H9 (cell line): ENCODE measurements at regions not wholly inside any gene's neighbourhood (a gene's known extent, or its start where the extent isn't known, plus 50 kb on each side); places are given as distances from the start of the nearest gene placed in this dataset.
A peak's percentile ranks its signal among the peaks of the same experiment; 100 is the strongest.

Experiments used
- DNase-seq: peaks from one replicate; pipeline ENCODE4 v3.0.0-alpha.2; 2017
- H2AFZ ChIP-seq: one replicate; pipeline ENCODE4 v1.6.1; 2013; ENCODE audit warnings: mild to moderate bottlenecking, low read length, control low read depth, moderate library complexity
- H2AK5ac ChIP-seq: 2 replicates; pipeline ENCODE4 v1.6.1; 2013; ENCODE audit warnings: low read length, control low read depth, mixed read lengths; ENCODE audit not compliant: insufficient read length
- H2BK120ac ChIP-seq: one replicate; pipeline ENCODE4 v1.6.1; 2013; ENCODE audit warnings: low read depth, mild to moderate bottlenecking, low read length, control low read depth, inconsistent platforms; ENCODE audit not compliant: poor library complexity, severe bottlenecking
- H2BK12ac ChIP-seq: 2 replicates; pipeline ENCODE4 v1.6.1; 2013; ENCODE audit warnings: low read length, control low read depth, mixed read lengths, low read depth; ENCODE audit not compliant: insufficient read length
- H2BK15ac ChIP-seq: 2 replicates; pipeline ENCODE4 v1.6.1; 2013; ENCODE audit warnings: low read depth, low read length, control low read depth
- H2BK20ac ChIP-seq: one replicate; pipeline ENCODE4 v1.6.1; 2013; ENCODE audit warnings: low read depth, mild to moderate bottlenecking, low read length, control low read depth, inconsistent platforms; ENCODE audit not compliant: poor library complexity, severe bottlenecking
- H2BK5ac ChIP-seq: 2 replicates; pipeline ENCODE4 v1.6.1; 2013; ENCODE audit warnings: low read length, control low read depth, mixed read lengths; ENCODE audit not compliant: insufficient read length
- H3K14ac ChIP-seq: 2 replicates; pipeline ENCODE4 v1.6.1; 2013; ENCODE audit warnings: low read length, control low read depth; ENCODE audit not compliant: insufficient read depth
- H3K18ac ChIP-seq: 2 replicates; pipeline ENCODE4 v1.6.1; 2013; ENCODE audit warnings: low read depth, mild to moderate bottlenecking, mixed read lengths, low read length, control low read depth; ENCODE audit not compliant: insufficient read length
- H3K23ac ChIP-seq: 2 replicates; pipeline ENCODE4 v1.6.1; 2013; ENCODE audit warnings: low read length, control low read depth, mixed read lengths, low read depth; ENCODE audit not compliant: insufficient read length
- H3K23me2 ChIP-seq: 2 replicates; pipeline ENCODE4 v1.6.1; 2013; ENCODE audit warnings: low read depth, mild to moderate bottlenecking, mixed read lengths, low read length, control low read depth; ENCODE audit not compliant: insufficient read length, poor library complexity, severe bottlenecking
- H3K27ac ChIP-seq: 2 replicates; pipeline ENCODE4 v1.5.1; 2013; ENCODE audit warnings: low read length, control low read depth, mixed read lengths, low read depth; ENCODE audit not compliant: insufficient read length
- H3K27me3 ChIP-seq: 2 replicates; pipeline ENCODE4 v1.6.1; 2013; ENCODE audit warnings: low read length, control low read depth, inconsistent platforms; ENCODE audit not compliant: insufficient read depth
- H3K4ac ChIP-seq: 2 replicates; pipeline ENCODE4 v1.6.1; 2013; ENCODE audit warnings: low read depth, mild to moderate bottlenecking, control low read depth, inconsistent platforms, low read length, moderate library complexity
- H3K4me1 ChIP-seq: 2 replicates; pipeline ENCODE4 v1.6.1; 2013; ENCODE audit warnings: low read length, control low read depth, inconsistent platforms; ENCODE audit not compliant: insufficient read depth
- H3K4me2 ChIP-seq: 2 replicates; pipeline ENCODE4 v1.6.1; 2013; ENCODE audit warnings: low read length, control low read depth, mixed read lengths; ENCODE audit not compliant: insufficient read length, insufficient read depth
- H3K56ac ChIP-seq: 2 replicates; pipeline ENCODE4 v1.6.1; 2013; ENCODE audit warnings: low read depth, mild to moderate bottlenecking, mixed read lengths, low read length, control low read depth; ENCODE audit not compliant: insufficient read length
- H3K79me1 ChIP-seq: 2 replicates; pipeline ENCODE4 v1.6.1; 2013; ENCODE audit warnings: low read depth, mild to moderate bottlenecking, moderate library complexity, low read length, control low read depth, inconsistent platforms; ENCODE audit not compliant: insufficient read depth, poor library complexity, severe bottlenecking
- H3K79me2 ChIP-seq: 2 replicates; pipeline ENCODE4 v1.6.1; 2013; ENCODE audit warnings: low read length, control low read depth, inconsistent platforms; ENCODE audit not compliant: insufficient read depth
- H3K9ac ChIP-seq: 2 replicates; pipeline ENCODE4 v1.6.1; 2013; ENCODE audit warnings: low read length, control low read depth, mixed read lengths; ENCODE audit not compliant: insufficient read length; ENCODE audit errors: extremely low read depth
- H3K9me3 ChIP-seq: one replicate; pipeline ENCODE4 v1.6.1; 2013; ENCODE audit warnings: low read depth, low read length, inconsistent platforms; ENCODE audit not compliant: control insufficient read depth
- H3T11ph ChIP-seq: one replicate; pipeline ENCODE4 v1.6.1; 2013; ENCODE audit warnings: mild to moderate bottlenecking, low read length, control low read depth, inconsistent platforms
- H4K20me1 ChIP-seq: one replicate; pipeline ENCODE4 v1.6.1; 2013; ENCODE audit not compliant: control insufficient read depth, insufficient read length, insufficient read depth
- H4K5ac ChIP-seq: 2 replicates; pipeline ENCODE4 v1.6.1; 2013; ENCODE audit warnings: low read depth, mild to moderate bottlenecking, mixed read lengths, low read length, control low read depth; ENCODE audit not compliant: insufficient read length
- H4K8ac ChIP-seq: replicated peaks from 2 replicates; pipeline ENCODE4 v1.6.1; 2013; ENCODE audit warnings: low read length, control low read depth, mixed read lengths, low read depth; ENCODE audit not compliant: insufficient read length
- H4K91ac ChIP-seq: 2 replicates; pipeline ENCODE4 v1.6.1; 2013; ENCODE audit warnings: low read depth, mild to moderate bottlenecking, moderate library complexity, mixed read lengths, low read length, control low read depth; ENCODE audit not compliant: insufficient read length
- H3K27ac Mint-ChIP-seq, 3 experiments: 2 replicates in 2 of 3; 3 replicates in 1 of 3; pipeline ENCODE4 v1.8.0; 2020 to 2021; ENCODE audit warnings: mixed read lengths in 3 of 3, mild to moderate bottlenecking in 1 of 3, moderate library complexity in 1 of 3
- H3K27me3 Mint-ChIP-seq: 2 replicates; pipeline ENCODE4 v1.8.0; 2021; ENCODE audit warnings: low read depth, mild to moderate bottlenecking, moderate library complexity, mixed read lengths
- H3K36me3 Mint-ChIP-seq, 3 experiments: 2 replicates in 2 of 3; 3 replicates in 1 of 3; pipeline ENCODE4 v1.8.0; 2020 to 2021; ENCODE audit warnings: low read depth in 3 of 3, mixed read lengths in 3 of 3; ENCODE audit not compliant: insufficient read depth in 1 of 3
- H3K4me1 Mint-ChIP-seq, 2 experiments: 2 replicates each; pipeline ENCODE4 v1.8.0; 2020; ENCODE audit warnings: mixed read lengths in 2 of 2
- H3K4me3 Mint-ChIP-seq, 2 experiments: 2 replicates in 1 of 2; 3 replicates in 1 of 2; pipeline ENCODE4 v1.8.0; 2020 to 2021; ENCODE audit warnings: mild to moderate bottlenecking in 2 of 2, mixed read lengths in 2 of 2, moderate library complexity in 1 of 2
- H3K9me3 Mint-ChIP-seq, 2 experiments: 2 replicates in 1 of 2; 3 replicates in 1 of 2; pipeline ENCODE4 v1.8.0; 2020; ENCODE audit warnings: mild to moderate bottlenecking in 2 of 2, mixed read lengths in 2 of 2, moderate library complexity in 1 of 2
- CTCF ChIP-seq: fragments of 200-600 bp; sonication (generic); conservative IDR thresholded peaks from 3 replicates; pipeline ENCODE4 v1.8.0; 2021; ENCODE audit warnings: antibody characterized with exemption, mild to moderate bottlenecking
- WGBS: extraction: QIAGEN DNeasy Blood & Tissue Kit; methylation state at CpG from one replicate; pipeline ENCODE4 v1.1.7; 2013; ENCODE audit warnings: missing lambda C conversion rate, low lambda C conversion rate, mixed read lengths; ENCODE audit not compliant: insufficient read length; ENCODE audit errors: extremely low coverage; 5-methylcytosine and 5-hydroxymethylcytosine counted together

- no peak overlapping the region for H3K14ac ChIP-seq
- DNase-seq = peak; percentile 43
- H3K56ac ChIP-seq = no peak overlapping the region
- H2BK12ac ChIP-seq = no peak overlapping the region
- H4K91ac ChIP-seq = no peak overlapping the region
- H3K9ac ChIP-seq = no peak overlapping the region
- H3K4me2 ChIP-seq = peak overlapping the region; percentile 16
- Mint-ChIP-seq H3K36me3 (peaks cover 3 to 12% (median 6%) of the 10 kb centered on the region in 3 experiments; a peak in 5 of 7 replicates), H3K27me3 (peaks cover 5% of the 10 kb centered on the region), H3K9me3 (peaks cover 4 to 11% of the 10 kb centered on the region in 2 experiments; a peak in 3 of 5 replicates), H3K4me3 (no peak overlapping the region; a peak in 1 of 5 replicates), H3K27ac (peak overlapping the region in 2 of 3 experiments; percentile 4 to 7; a peak in 3 of 7 replicates), H3K4me1 (peaks cover 17 to 20% of the 10 kb centered on the region in 2 experiments)
- H2BK15ac ChIP-seq = no peak overlapping the region
- no peak overlapping the region for H2AK5ac ChIP-seq
- H3K4me1 ChIP-seq = peaks cover 4% of the 10 kb centered on the region; the same call in 1 of the 2 replicates
- H3T11ph ChIP-seq = no peak overlapping the region
- no peak overlapping the region for H2BK20ac ChIP-seq
- H4K8ac ChIP-seq = no peak overlapping the region
- H4K5ac ChIP-seq = no peak overlapping the region
- H3K79me2 ChIP-seq = no peaks in the 10 kb centered on the region
- H3K9me3 ChIP-seq = no peaks in the 10 kb centered on the region
- H3K18ac ChIP-seq = no peak overlapping the region
- no peaks in the 10 kb centered on the region for H4K20me1 ChIP-seq
- H3K23ac ChIP-seq = no peak overlapping the region
- no peak for TF ChIP-seq CTCF
- H3K23me2 ChIP-seq = no peaks in the 10 kb centered on the region
- no peaks in the 10 kb centered on the region for H3K79me1 ChIP-seq
- no peak overlapping the region for H2BK5ac ChIP-seq
- no peak overlapping the region for H3K4ac ChIP-seq
- no CpG with 5 or more reads among the region's 3 CpGs for WGBS
- H3K27ac ChIP-seq = no peak overlapping the region
- no peak overlapping the region for H2BK120ac ChIP-seq
- no peak overlapping the region for H2AFZ ChIP-seq
- H3K27me3 ChIP-seq = no peaks in the 10 kb centered on the region
These were observed 116.8 kb upstream of the AGA start for GRCh38 chr4:177558995-177559394.
